GM19043 (cell line): ENCODE measurements at regions not wholly inside any gene's neighbourhood (a gene's known extent, or its start where the extent isn't known, plus 50 kb on each side); places are given as distances from the start of the nearest gene placed in this dataset.

ENCODE experiments used
- ATAC-seq: cut with Tn5 transposase; IDR thresholded peaks from one replicate; pipeline ENCODE4 v1.9.1; 2021; ENCODE audit warnings: low read depth; ENCODE audit not compliant: unreplicated experiment

DNA sequence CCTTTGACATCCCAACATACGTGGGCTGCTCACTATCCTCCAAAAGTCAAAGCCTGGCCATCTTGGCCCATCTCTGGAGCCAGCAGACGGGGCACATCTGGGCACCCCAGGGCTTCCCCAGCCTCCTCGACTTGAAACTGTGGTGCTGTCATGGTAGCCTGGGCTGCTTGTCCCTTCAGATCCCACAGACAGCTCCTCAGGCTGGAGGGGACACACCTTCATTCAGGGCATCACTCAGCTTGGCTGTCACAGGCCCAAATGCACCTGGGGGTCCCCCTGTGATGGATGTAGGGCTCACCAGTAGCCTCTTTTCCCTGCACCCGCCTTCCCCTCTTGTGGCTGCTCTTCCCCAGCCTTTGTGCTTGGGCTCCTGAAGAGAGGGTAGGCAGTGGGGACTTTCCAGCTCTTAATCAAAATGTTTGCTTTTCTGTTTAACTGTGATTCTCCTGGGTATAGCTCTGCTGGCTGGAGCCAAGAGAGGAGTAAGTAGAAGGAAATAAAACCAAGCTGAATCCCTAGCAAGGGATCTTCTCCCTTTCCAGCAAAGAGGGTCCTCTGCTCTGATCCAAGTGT lies 92.3 kb downstream of the GYPC start:
- ATAC-seq = no peak

DNA sequence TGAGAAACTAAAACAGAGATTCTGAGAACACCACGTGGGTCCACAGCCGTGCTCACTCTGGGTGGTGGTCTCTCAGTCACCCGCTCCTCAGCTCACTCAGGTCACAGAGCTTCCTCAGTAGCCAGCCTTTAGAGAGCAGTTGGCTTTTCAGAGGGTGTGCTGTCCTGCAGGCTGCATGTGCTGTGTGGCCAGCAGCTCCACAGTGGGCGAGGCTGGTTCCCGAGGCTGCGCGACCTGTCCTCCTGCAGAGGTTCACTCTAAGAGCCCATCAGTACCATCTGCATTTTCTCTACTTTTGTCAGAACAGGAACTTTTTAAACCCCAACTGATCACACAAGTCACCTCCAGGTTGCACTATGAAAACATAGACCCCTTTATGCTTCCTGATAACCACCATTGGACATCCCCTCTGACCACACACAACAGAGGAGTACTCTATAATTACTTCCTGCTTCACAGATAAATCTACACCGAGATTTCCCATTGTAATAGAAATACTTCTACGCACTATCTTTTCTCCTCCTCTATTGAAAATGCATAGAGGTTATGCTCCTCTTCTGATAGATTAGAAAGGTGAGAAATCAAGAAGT lies 93.1 kb downstream of the GYPC start:
- ATAC-seq = no peak

DNA sequence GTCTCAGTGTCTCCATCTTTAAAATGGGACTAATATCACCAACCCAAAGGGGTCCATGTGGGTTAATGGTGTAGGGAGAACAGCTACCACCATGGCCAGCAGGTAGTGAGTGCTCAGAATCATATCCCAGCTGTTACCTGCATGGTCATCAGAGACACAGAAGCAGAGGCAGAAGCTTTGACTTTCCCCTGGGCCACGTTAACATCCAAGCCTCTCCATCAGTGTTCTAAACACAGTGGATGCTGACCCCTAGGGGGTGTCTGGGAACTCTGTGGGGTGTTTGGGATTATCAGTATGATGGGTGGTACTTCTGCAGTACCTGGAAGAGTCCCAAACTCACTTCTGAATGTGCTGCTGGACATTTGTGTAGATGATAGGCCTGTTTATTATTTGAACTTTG lies 93.6 kb downstream of the GYPC start:
- ATAC-seq = peak; percentile 53

DNA sequence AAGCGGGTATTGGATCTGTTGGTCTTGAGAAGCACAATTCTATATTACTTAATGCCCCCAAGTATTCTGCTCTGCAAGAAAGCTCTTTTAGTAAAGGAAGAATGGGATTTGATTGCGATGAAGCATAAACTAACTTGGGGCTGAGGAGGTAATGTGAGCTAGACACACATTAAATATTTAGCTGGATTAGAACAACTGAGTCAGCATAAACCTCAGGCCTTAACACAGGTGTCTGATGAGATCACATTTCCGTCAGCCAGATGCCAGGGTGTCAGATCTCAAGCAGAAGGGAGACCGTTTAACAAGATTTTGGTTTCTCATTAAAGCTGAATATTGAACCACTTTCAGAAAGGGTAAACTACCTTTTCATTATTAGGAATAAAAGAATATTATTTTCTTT lies 94.5 kb downstream of the GYPC start:
- no peak for ATAC-seq

DNA sequence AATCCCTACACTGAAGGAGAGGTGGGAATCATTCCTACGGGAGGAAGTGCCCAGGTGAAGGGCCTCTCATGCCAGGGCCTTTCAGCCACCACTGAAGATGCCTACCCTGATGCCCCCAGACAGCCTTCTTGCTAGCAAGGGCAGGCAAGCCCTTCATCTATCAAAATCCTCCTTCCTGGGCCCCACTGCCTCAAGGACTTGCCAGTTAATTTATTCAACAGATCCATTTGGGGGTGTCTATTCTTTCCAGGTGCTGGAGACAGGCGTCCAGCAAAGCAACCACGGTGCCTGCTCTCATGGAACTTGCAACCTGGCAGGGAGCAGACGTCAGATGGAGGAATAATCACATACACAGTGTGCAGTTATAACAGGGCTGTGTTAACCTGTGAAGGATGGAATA lies 95.5 kb downstream of the GYPC start:
- ATAC-seq = no peak

DNA sequence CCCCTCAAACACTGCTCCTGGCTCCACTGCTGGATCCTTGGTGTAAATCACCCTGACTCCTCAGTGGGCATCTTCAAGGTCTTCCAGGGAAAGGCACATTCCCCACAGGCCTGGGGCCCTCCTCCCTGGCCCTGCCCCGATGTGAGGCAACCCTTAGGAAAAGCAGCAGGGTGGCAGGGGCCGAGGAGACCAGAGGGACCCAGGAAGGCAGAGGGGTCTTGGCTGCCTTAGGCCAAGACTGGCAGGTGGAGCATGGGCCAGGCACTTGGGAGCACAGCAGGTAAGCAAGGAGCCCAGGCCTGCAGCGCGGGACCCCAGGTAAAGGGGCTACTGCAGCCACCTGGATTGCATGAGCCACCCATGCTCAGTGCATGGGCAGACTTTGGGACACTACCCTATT lies 96.9 kb downstream of the GYPC start:
- no peak for ATAC-seq

DNA sequence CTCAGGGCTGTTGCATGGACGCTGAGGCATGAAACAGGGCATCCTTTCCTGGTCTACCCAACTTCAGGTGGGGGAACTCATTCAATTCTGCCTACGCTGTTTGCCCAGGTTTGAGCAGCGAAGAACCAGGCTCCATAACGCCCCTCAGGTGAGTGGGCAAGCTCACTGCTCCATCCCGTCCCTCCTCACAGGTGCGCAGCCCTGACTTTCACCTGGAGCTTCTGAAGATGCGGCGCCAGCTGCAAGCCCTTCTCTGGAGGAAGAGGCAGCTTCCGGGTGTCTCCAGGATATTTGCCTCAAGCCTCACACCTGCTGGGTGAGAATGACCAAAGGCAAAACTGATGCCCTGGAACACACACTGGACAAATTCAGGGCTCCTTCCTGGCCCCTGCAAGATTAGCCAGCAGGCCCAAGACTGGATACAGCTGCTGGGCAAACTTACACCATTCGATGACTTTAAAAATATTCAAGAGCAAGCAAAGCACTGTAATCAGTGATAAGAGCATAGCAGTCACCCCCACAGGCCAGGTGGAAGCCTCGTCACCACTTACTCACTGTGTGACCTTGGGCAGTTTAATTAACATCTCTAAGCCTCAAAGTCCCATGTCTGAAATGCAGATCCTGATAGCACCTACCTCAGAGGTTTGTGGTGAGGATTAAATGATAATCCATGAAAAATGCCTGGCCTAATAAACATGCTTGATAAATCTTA lies 97.7 kb downstream of the GYPC start:
- ATAC-seq = no peak

DNA sequence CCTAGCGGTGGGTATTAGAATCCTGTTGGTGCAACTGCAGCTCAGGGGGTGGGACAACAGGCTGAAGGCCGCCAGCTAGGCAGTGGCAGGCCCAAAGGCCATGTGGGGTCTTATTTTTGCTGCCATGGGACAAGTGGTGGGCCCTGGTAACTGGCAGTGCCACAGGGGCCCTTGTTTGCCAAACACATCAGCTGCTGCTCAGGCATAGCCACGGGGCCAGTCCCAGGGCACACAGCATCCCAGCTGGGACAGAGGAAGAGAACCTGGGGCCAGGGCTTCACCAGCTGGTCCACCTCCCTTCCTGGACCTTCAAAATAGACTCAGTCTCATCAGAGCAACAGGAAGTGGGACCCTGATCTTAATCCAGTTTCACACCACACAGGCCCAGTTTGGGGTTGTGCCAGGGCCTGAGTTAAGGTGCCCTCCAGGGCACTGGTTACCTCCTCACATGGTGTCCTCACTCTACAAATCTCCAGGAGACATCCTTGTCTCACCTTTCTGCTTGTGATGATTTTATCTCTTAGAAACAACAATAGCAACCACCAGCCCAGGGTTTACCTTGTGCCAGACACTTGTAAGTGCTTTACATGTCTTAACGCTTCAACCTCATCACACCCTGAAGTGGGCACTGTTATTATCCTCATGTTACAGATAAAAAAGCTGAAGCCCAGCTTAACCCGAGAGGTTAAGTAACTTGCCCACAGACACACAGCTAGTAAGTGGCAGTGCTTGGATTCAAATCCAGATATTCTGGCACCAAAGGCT lies 98.5 kb downstream of the GYPC start:
- ATAC-seq = no peak

DNA sequence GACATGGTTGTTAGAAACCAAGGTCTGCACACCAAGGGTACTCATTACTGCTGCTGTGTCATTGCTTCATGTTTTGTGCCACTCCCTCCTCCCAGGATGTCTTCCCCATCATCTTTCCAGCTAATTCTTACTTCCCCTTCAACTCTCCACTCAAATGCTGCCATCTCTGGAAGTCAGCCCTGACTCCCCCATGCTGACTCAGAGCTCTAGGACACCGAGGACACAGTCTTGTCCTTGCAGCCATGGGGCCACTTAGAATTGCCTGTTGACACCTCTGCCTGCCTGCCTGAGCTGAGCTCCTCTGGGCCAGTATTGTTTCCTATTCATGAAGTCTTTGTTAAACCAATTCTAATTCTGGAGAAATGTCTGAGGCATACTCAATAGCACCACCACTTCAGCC lies 100.2 kb downstream of the GYPC start:
- ATAC-seq = no peak

DNA sequence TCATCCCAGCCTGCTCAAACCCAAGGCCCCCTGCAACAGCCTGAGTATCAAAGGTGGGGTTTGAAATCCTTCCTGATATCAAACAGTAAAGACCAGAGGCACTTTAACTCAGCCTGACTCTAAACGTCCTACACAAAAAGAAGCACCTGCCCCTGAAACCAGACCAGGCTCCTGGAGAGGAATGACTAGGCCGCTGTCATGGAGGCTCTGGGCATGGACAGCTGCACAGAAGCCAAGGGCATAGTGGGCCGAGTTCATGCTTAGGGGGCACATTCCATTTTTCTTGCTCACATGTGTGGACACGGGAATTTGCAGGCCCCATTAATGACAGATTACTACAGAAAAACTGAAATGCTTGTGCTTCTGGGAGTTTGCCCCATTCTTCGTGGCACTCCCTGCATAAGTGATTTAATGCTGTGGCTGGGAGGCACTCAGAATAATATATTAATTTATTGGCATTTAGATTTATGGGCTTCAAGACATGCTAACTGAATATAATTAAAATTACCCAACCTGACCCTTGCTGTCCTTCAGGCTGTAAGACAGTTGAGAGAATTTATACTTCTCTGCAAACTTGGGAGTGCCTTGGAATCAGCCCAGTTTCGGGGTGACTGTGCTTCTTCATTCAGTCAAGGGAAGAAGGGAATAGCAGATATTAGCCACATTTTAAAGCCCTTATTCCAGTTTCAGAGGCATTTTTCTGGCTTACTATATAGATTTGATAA lies 105.5 kb downstream of the GYPC start:
- no peak for ATAC-seq

DNA sequence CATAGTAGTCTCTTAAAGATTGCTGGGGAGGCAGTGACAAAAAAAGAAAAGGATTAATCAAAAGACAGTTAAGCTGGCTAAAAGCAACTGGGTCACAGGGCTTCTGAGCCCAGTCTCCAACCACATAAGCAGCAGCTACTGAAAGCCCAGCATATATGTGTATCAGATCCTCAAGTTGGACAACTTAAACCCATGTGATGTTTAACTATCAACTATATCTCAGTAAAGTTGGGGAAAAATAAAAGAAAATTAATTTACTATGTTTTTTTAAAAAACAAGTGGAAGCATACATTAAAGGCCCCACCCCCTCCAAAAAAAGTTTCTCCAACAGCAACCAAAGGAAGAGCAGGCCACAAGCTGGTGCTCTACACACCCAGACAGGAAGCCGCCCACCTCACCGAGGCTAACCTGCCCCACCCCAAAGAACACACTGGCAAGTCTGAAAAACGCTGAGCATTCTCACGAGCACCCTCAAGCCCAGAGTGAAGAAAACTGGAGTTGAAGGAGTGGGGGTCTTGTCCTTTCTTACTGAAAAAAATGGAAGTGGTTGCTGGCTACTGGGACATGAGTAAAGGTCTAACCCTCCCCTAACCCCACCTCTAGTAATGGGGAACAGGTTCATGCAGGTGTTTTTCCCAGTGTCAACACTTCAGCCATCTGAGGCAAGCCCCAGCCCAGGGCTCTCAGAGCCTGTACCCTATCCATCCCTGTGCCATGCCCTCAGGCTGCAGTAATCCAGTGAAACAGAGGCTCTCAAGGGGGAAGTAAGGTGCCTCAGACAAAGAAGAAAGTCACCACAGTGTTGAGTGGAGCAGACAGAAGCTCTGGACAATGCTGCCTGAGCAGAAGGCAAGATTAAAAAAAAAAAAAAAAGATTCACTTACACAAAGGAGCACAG lies 106.3 kb downstream of the GYPC start:
- no peak for ATAC-seq

DNA sequence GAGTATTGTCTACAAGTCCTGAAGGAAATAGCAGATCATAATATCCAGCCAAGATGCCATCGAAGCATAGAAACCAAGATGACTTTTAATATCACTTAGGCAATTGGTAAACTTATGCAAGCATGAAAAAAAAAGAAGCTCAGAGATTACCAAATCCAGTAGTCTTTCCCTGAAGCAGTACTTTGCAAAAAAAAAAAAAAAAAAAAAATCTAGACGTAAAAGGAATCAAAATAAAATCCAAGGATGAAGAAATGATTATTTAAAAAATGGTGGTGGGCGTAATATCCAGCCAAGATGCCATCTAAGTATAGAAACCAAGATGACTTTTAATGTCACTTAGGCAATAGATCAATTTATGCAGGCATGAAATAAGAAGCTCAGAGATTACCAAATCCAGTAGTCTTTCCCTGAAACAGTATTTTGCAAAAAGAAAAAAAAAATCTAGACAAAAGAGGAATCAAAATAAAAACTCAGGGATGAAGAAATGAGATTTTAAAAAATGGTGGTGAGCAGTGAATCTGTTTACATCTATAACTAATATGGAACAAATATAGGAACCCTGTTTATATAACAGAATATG lies 108.8 kb downstream of the GYPC start:
- no peak for ATAC-seq

DNA sequence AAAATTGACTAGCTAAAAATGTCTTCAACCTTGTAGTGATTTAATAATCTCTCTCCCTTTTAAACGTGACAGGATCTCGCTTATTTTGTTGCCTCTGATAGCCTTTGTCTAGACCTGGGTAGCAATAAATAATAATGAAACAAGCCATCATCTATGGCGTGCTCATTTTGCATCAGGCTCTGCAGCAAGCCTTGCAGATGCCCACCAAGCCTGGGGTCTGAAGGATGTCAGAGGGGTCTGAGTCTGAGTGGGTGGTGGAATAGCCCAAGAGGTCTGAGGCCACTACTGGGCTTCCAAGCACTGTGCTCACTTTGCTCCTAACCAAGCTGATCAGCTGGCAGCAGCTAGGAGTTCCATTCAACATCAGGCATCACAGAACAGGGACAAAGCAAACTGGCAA lies 109.4 kb downstream of the GYPC start:
- no peak for ATAC-seq

DNA sequence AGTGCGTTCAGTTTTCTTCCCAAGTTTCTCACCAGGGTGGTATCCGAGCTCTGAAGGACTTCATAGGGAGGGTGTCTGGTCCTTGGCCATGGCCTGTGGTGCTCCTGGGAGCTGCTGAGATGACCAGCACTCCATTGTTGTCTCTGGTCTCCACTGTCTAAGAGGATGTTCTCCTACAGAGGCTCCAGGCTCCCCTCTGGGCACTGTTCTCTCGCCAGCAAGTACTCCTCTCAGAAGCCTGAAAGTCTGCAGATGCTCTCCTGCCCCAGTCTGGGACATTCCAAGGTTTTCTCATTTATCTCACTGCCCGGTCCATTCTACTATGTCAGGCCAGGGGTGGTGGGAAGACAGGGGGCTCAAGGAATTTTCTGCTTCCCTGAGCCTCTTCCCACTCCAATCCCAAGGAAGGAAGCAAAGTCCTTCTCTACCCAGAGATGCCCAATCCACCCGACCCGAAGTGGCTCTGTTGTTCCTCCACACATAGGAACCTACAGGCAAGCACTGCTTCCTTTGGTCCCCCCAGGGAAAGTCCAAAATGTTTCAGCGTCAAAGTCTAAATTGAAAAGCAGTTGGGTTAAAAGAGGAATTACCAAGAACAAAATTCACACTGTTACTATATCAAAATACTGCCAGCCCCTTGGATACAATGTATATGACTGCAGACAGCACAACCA lies 110.5 kb downstream of the GYPC start:
- ATAC-seq = no peak

DNA sequence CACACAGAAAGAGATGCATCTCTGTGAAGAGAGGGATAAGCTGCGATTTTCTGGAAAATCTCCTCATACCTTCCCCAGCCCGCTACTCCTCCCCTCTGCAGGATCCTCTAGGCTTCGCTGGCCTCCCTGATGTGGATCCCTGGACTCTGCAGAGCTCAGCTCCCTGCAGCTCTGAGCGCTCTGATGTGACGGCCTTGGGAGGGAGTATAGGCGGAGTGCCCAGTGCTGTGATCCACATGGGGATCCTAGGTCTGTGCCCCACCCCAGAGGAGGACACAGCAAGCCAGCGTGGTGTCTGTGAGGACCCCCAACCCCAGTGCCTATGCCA lies 111.0 kb downstream of the GYPC start:
- no peak for ATAC-seq

DNA sequence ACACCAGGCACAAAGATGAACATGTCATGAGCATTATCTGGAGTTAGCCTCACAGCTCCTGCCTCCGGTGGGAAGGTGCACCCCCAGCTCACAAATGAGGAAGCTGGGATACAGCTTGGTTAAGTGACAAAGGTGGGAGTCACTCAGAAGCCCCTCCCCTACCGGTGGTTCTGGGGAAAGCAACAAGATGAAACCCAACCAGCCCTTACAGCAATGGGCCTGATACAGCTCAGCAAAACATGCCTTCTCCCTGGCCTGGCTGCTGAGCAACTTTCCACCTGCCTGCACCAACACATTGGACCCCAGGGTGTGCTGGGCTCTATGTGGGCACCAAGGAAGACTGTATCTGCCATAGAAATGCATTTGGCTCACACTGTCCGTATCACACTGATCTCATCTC lies 113.2 kb downstream of the GYPC start:
- no peak for ATAC-seq

DNA sequence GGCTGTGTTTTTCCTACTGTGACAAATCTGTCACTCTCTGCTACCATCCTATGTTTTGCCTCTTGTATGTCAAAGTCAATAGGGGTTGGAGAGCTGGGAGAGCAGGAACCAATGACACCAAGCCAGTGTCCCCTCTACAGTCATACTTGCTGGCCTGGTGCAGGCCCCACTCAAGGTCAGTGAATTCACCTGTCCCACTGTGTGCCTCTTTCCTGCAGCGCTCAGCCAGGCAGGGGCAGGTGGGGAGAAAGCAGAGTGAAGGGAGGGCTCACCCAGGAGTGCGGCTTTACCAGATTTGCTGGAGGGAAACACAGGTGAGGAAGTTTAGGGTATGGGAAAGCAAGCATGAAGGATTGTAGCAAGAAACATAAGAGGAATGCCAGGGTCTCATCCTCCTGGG lies 114.5 kb downstream of the GYPC start:
- ATAC-seq = no peak

DNA sequence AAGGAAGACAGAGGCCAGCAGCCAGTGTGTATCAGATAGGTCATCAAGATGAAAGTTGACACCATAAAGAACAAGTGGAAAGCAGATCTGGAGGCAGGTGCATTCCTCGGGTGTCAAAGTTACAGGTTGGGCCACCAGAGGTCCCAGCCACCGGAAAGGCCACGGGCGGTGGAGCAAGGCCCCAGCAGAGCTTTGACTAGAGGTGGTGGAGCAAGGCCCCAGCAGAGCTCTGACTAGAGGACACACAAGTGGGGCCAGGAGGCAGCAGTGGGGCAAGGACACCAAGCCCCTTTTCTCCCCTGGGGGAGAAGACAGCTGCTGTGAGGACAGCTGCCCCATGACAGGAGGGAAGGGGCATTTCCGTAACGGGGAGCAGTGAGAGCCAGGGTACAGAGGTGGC lies 115.1 kb downstream of the GYPC start:
- no peak for ATAC-seq

DNA sequence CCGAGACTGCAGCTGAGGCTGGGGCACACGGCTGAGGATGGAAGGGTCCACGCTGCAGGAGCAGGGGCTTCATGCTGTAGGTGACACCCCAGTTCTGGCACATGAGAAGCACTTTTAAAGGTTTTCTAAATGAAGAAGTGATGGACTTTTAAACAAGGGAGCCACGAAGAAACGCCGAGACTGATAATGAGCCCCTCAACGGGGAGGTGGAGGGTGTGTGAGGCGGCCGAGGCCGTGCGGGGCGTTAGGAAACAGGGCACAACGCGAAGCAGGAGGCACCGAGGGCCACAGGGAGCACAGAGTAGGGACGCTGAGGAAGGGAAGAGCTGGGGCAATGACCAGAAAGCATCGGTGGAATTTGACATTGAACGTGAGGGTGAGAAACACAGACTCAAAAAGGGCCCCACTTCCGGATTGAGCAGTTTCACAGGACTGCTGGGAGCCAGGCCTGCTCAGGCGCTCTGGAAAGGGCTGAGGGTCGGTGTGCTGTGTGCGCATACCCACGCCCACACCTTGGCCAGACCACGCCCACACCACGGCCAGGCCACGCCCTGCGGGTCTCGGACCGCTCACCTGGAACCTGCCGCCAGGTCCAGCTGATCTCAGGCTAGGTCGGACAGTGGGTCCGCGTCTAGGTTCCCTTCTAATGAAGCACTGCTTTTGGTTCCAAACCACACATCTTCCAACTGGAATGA lies 115.7 kb downstream of the GYPC start:
- ATAC-seq = no peak
